OCI-LY3 (cell line): ENCODE measurements at regions not wholly inside any gene's neighbourhood (a gene's known extent, or its start where the extent isn't known, plus 50 kb on each side); places are given as distances from the start of the nearest gene placed in this dataset.

Source experiments
- H2AFZ ChIP-seq: fragments of 200-600, 300-600 bp; shearing (Covaris generic); 2 replicates; pipeline ENCODE4 v1.6.0; 2014; ENCODE audit warnings: antibody characterized with exemption, low read depth, low read length
- H3K27ac ChIP-seq: fragments of 200-600, 300-600 bp; sonication (generic); 2 replicates; pipeline ENCODE4 v1.5.1; 2014; ENCODE audit warnings: mild to moderate bottlenecking, low read length, moderate library complexity, mixed read lengths
- H3K27me3 ChIP-seq: fragments of 200-600, 300-600 bp; sonication (generic); 2 replicates; pipeline ENCODE4 v1.6.1; 2014; ENCODE audit warnings: low read depth, low read length, mixed read lengths
- H3K36me3 ChIP-seq: fragments of 200-600, 300-600 bp; sonication (generic); replicated peaks from 2 replicates; pipeline ENCODE3; 2014; ENCODE audit warnings: low read depth, low read length, mixed read lengths
- H3K4me1 ChIP-seq: fragments of 300-600, 200-600 bp; sonication (generic); 2 replicates; pipeline ENCODE4 v1.6.1; 2014; ENCODE audit warnings: low read length, mixed read lengths
- H3K4me2 ChIP-seq: fragments of 200-600, 300-600 bp; sonication (generic); 2 replicates; pipeline ENCODE4 v1.6.1; 2014; ENCODE audit warnings: low read length, mixed read lengths
- H3K4me3 ChIP-seq: fragments of 300-600, 200-600 bp; sonication (generic); 2 replicates; pipeline ENCODE4 v1.5.1; 2014; ENCODE audit warnings: antibody characterized with exemption, mild to moderate bottlenecking, low read length, moderate library complexity
- H3K79me2 ChIP-seq: fragments of 300-600, 200-600 bp; shearing (Covaris generic); 2 replicates; pipeline ENCODE4 v1.6.1; 2014; ENCODE audit warnings: mild to moderate bottlenecking, low read length, mixed read lengths
- H3K9ac ChIP-seq: fragments of 300-600, 200-600 bp; shearing (Covaris generic); 2 replicates; pipeline ENCODE4 v1.6.0; 2014; ENCODE audit warnings: mild to moderate bottlenecking, low read length, moderate library complexity
- H3K9me3 ChIP-seq: fragments of 200-600, 300-600 bp; shearing (Covaris generic); 2 replicates; pipeline ENCODE4 v1.6.1; 2014; ENCODE audit warnings: low read length, mixed read lengths; ENCODE audit not compliant: insufficient read depth
- H4K20me1 ChIP-seq: fragments of 200-600, 300-600 bp; sonication (generic); 2 replicates; pipeline ENCODE4 v1.6.1; 2016; ENCODE audit warnings: low read length, mixed read lengths; ENCODE audit not compliant: insufficient read depth
- EZH2phosphoT487 ChIP-seq: fragments of 200-600 bp; shearing (Covaris generic); IDR thresholded peaks from 2 replicates; pipeline ENCODE4 v1.6.1; 2018; ENCODE audit warnings: antibody characterized with exemption, mixed run types, low read depth
- TF ChIP-seq, protein P1 (sequence below): fragments of 200-600, 300-600 bp; sonication (generic); IDR thresholded peaks from 2 replicates; pipeline ENCODE4 v1.5.1; 2014; ENCODE audit warnings: antibody characterized with exemption, low read length, low read depth

- Histone ChIP-seq H3K27me3 (no peaks in the 10 kb centered on the region), H3K4me3 (no peak overlapping the region), H3K9ac (no peak overlapping the region), H3K4me1 (no peaks in the 10 kb centered on the region), H2AFZ (no peak overlapping the region), H4K20me1 (no peaks in the 10 kb centered on the region), H3K27ac (no peak overlapping the region), H3K79me2 (no peaks in the 10 kb centered on the region), H3K9me3 (no peaks in the 10 kb centered on the region), H3K36me3 (no peaks in the 10 kb centered on the region), H3K4me2 (no peak overlapping the region)
- no peak for TF ChIP-seq EZH2phosphoT487
- TF ChIP-seq, protein P1, sequence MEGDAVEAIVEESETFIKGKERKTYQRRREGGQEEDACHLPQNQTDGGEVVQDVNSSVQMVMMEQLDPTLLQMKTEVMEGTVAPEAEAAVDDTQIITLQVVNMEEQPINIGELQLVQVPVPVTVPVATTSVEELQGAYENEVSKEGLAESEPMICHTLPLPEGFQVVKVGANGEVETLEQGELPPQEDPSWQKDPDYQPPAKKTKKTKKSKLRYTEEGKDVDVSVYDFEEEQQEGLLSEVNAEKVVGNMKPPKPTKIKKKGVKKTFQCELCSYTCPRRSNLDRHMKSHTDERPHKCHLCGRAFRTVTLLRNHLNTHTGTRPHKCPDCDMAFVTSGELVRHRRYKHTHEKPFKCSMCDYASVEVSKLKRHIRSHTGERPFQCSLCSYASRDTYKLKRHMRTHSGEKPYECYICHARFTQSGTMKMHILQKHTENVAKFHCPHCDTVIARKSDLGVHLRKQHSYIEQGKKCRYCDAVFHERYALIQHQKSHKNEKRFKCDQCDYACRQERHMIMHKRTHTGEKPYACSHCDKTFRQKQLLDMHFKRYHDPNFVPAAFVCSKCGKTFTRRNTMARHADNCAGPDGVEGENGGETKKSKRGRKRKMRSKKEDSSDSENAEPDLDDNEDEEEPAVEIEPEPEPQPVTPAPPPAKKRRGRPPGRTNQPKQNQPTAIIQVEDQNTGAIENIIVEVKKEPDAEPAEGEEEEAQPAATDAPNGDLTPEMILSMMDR = no peak
Observed at GRCh38 chr13:111656439-111656838, 336.0 kb downstream of the TEX29 start.

- TF ChIP-seq, protein P1 = no peak
- no peak for TF ChIP-seq EZH2phosphoT487
- H3K36me3 ChIP-seq = no peaks in the 10 kb centered on the region
- H4K20me1 ChIP-seq = no peaks in the 10 kb centered on the region
- no peaks in the 10 kb centered on the region for H3K4me1 ChIP-seq
- H3K9ac ChIP-seq = no peak overlapping the region
- no peaks in the 10 kb centered on the region for H3K27me3 ChIP-seq
- H3K4me3 ChIP-seq = no peak overlapping the region
- H2AFZ ChIP-seq = no peak overlapping the region
- H3K9me3 ChIP-seq = no peaks in the 10 kb centered on the region
- H3K4me2 ChIP-seq = no peak overlapping the region
- H3K79me2 ChIP-seq = no peaks in the 10 kb centered on the region
- no peak overlapping the region for H3K27ac ChIP-seq
Observed at GRCh38 chr13:111657013-111657412, 336.6 kb downstream of the TEX29 start.

GRCh38 chr13:111658145-111659100 is 338.0 kb downstream of the TEX29 start:
- Histone ChIP-seq H3K4me3 (no peak overlapping the region), H3K79me2 (no peaks in the 10 kb centered on the region), H3K9me3 (peaks cover 3% of the 10 kb centered on the region; the same call in 1 of the 2 replicates), H3K36me3 (no peaks in the 10 kb centered on the region), H3K4me2 (no peak overlapping the region), H4K20me1 (no peaks in the 10 kb centered on the region), H3K4me1 (no peaks in the 10 kb centered on the region), H3K27ac (no peak overlapping the region), H2AFZ (no peak overlapping the region), H3K27me3 (no peaks in the 10 kb centered on the region), H3K9ac (no peak overlapping the region)
- TF ChIP-seq, protein P1 = no peak
- TF ChIP-seq EZH2phosphoT487 = no peak

GRCh38 chr13:111659219-111659775 is 338.9 kb downstream of the TEX29 start:
- Histone ChIP-seq H4K20me1 (no peaks in the 10 kb centered on the region), H3K4me1 (no peaks in the 10 kb centered on the region), H3K36me3 (no peaks in the 10 kb centered on the region), H3K9me3 (peaks cover 3% of the 10 kb centered on the region; the same call in 1 of the 2 replicates), H3K27me3 (no peaks in the 10 kb centered on the region), H3K27ac (no peak overlapping the region), H3K9ac (no peak overlapping the region), H2AFZ (no peak overlapping the region), H3K4me2 (no peak overlapping the region), H3K4me3 (no peak overlapping the region), H3K79me2 (no peaks in the 10 kb centered on the region)
- TF ChIP-seq EZH2phosphoT487 = no peak
- TF ChIP-seq, protein P1 = no peak
